ENCODE measurements at regions not wholly inside any gene's neighbourhood (a gene's known extent, or its start where the extent isn't known, plus 50 kb on each side); places are given as distances from the start of the nearest gene placed in this dataset.

- DNase-seq, result no peak
Measured at GRCh38 chr2:23200068-23200786, 184.8 kb upstream of the KLHL29 start.

- no peak for DNase-seq
Measured at GRCh38 chr2:23200787-23201114, 184.2 kb upstream of the KLHL29 start.

GRCh38 chr2:23203383-23203782 is 181.6 kb upstream of the KLHL29 start:
- DNase-seq, result no peak

GRCh38 chr2:23204685-23205242 is 180.2 kb upstream of the KLHL29 start:
- DNase-seq, result no peak

- no peak for DNase-seq
Measured at GRCh38 chr2:23206650-23207049, 178.3 kb upstream of the KLHL29 start.

- no peak for DNase-seq
Measured at GRCh38 chr2:23207871-23208270, 177.1 kb upstream of the KLHL29 start.

- no peak for DNase-seq
Measured at GRCh38 chr2:23208339-23208738, 176.6 kb upstream of the KLHL29 start.

- DNase-seq, result no peak
Measured at GRCh38 chr2:23209059-23209458, 175.9 kb upstream of the KLHL29 start.

- DNase-seq, result no peak
Measured at GRCh38 chr2:23211987-23212583, 172.9 kb upstream of the KLHL29 start.

- no peak for DNase-seq
Measured at GRCh38 chr2:23213196-23213595, 171.8 kb upstream of the KLHL29 start.

GRCh38 chr2:23215016-23215415 is 170.0 kb upstream of the KLHL29 start:
- DNase-seq, result no peak

GRCh38 chr2:23219666-23220065 is 165.3 kb upstream of the KLHL29 start:
- no peak for DNase-seq

- DNase-seq, result no peak
Measured at GRCh38 chr2:23220513-23221094, 164.4 kb upstream of the KLHL29 start.

- DNase-seq, result no peak
Measured at GRCh38 chr2:23221236-23221635, 163.7 kb upstream of the KLHL29 start.

GRCh38 chr2:23221901-23222300 is 163.1 kb upstream of the KLHL29 start:
- DNase-seq, result no peak

GRCh38 chr2:23230885-23231284 is 154.1 kb upstream of the KLHL29 start:
- no peak for DNase-seq

- DNase-seq, result no peak
Measured at GRCh38 chr2:23231865-23232264, 153.1 kb upstream of the KLHL29 start.

- DNase-seq, result no peak
Measured at GRCh38 chr2:23235292-23235691, 149.7 kb upstream of the KLHL29 start.

GRCh38 chr2:23235736-23236135 is 149.2 kb upstream of the KLHL29 start:
- DNase-seq, result no peak

- no peak for DNase-seq
Measured at GRCh38 chr2:23237147-23237546, 147.8 kb upstream of the KLHL29 start.

- DNase-seq, result no peak
Measured at GRCh38 chr2:23238011-23238657, 146.8 kb upstream of the KLHL29 start.

GRCh38 chr2:23239374-23239773 is 145.6 kb upstream of the KLHL29 start:
- no peak for DNase-seq

GRCh38 chr2:23241121-23241520 is 143.9 kb upstream of the KLHL29 start:
- no peak for DNase-seq
